SK-N-SH (cell line): ENCODE measurements at regions not wholly inside any gene's neighbourhood (a gene's known extent, or its start where the extent isn't known, plus 50 kb on each side); places are given as distances from the start of the nearest gene placed in this dataset.

Experiments
- CTCF ChIA-PET: fragments of 300-600, 350-600 bp; formaldehyde crosslinking; extraction: SDS; loops from one replicate; lab custom pipeline; 2021; lab: Yijun Ruan, JAX
- POLR2A ChIA-PET: fragments of 350-600 bp; sonication (Branson Sonifier 250); formaldehyde crosslinking; extraction: SDS; loops from one replicate; lab custom pipeline; 2020; ENCODE audit warnings: antibody characterized with exemption, inconsistent platforms; lab: Yijun Ruan, JAX
- DNase-seq: peaks from one replicate; pipeline ENCODE4 v3.0.0; 2012
- H2AFZ ChIP-seq: fragments of 200-600 bp; sonication (generic); 2 replicates; pipeline ENCODE4 v1.8.1; 2016; ENCODE audit warnings: antibody characterized with exemption, mild to moderate bottlenecking, low read depth
- H3F3A ChIP-seq: fragments of 200-600 bp; sonication (generic); replicated peaks from 2 replicates; pipeline ENCODE3; 2016; ENCODE audit warnings: antibody characterized with exemption, mild to moderate bottlenecking; ENCODE audit not compliant: insufficient read depth
- H3K27ac ChIP-seq, 2 experiments: fragments of 200-500 bp in 1 of 2; fragments of 200-600 bp in 1 of 2; sonication (Bioruptor generic) in 1 of 2; sonication (generic), shearing (Covaris generic) in 1 of 2; 2 replicates each; pipeline versions ENCODE4 v1.5.1 to v1.6.1; 2014 to 2016; ENCODE audit warnings: low read depth in 2 of 2, inconsistent platforms in 1 of 2, low read length in 1 of 2, mild to moderate bottlenecking in 1 of 2, mixed read lengths in 1 of 2
- H3K27me3 ChIP-seq: fragments of 200-600 bp; sonication (generic), shearing (Covaris generic); 2 replicates; pipeline ENCODE4 v1.6.1; 2016; ENCODE audit warnings: mixed run types; ENCODE audit not compliant: insufficient read depth
- H3K36me3 ChIP-seq, 2 experiments: fragments of 200-500 bp in 1 of 2; fragments of 200-600 bp in 1 of 2; sonication (Bioruptor generic) in 1 of 2; sonication (generic) in 1 of 2; replicated peaks in 1 of 2; 2 replicates each; pipeline versions ENCODE3 to v1.5.1; 2014 to 2016; ENCODE audit warnings: low read length in 1 of 2, mild to moderate bottlenecking in 1 of 2; ENCODE audit not compliant: insufficient read depth in 2 of 2, control insufficient read depth in 1 of 2
- H3K4me1 ChIP-seq, 2 experiments: fragments of 200-500 bp in 1 of 2; fragments of 200-600 bp in 1 of 2; sonication (Bioruptor generic) in 1 of 2; sonication (generic), shearing (Covaris generic) in 1 of 2; 2 replicates each; pipeline versions ENCODE4 v1.5.1 to v1.6.1; 2014 to 2016; ENCODE audit warnings: low read depth in 1 of 2, low read length in 1 of 2, mixed run types in 1 of 2; ENCODE audit not compliant: insufficient read depth in 2 of 2, control insufficient read depth in 1 of 2
- H3K4me2 ChIP-seq: fragments of 200-600 bp; sonication (generic), shearing (Covaris generic); 2 replicates; pipeline ENCODE4 v1.6.1; 2017; ENCODE audit warnings: mixed run types
- H3K4me3 ChIP-seq, 2 experiments: fragments of 200-500 bp in 1 of 2; fragments of 200-600 bp in 1 of 2; sonication (Bioruptor generic) in 1 of 2; sonication (generic), shearing (Covaris generic) in 1 of 2; 2 replicates each; pipeline versions ENCODE4 v1.5.1 to v1.8.1; 2014 to 2016; ENCODE audit warnings: low read depth in 2 of 2, inconsistent platforms in 1 of 2, low read length in 1 of 2, mild to moderate bottlenecking in 1 of 2, mixed read lengths in 1 of 2, moderate library complexity in 1 of 2
- H3K79me2 ChIP-seq: fragments of 200-600 bp; sonication (generic); 2 replicates; pipeline ENCODE4 v1.8.1; 2017; ENCODE audit warnings: mild to moderate bottlenecking; ENCODE audit not compliant: insufficient read depth
- H3K9ac ChIP-seq: fragments of 200-600 bp; sonication (generic); 2 replicates; pipeline ENCODE4 v1.6.1; 2017; ENCODE audit warnings: mixed run types
- H3K9me2 ChIP-seq: fragments of 200-600 bp; sonication (generic); 2 replicates; pipeline ENCODE4 v1.6.1; 2017; ENCODE audit warnings: mixed run types
- H3K9me3 ChIP-seq: fragments of 200-600 bp; sonication (generic); 2 replicates; pipeline ENCODE4 v1.6.1; 2017; ENCODE audit warnings: mixed run types, mild to moderate bottlenecking, moderate library complexity
- H4K20me1 ChIP-seq: fragments of 200-600 bp; sonication (generic); 2 replicates; pipeline ENCODE4 v1.6.1; 2017; ENCODE audit warnings: mild to moderate bottlenecking, mixed run types; ENCODE audit not compliant: insufficient read depth
- CHD2 ChIP-seq: fragments of 150-350 bp; IDR thresholded peaks from 2 replicates; pipeline ENCODE4 v1.6.1; 2018; ENCODE audit warnings: low read length; ENCODE audit not compliant: partially characterized antibody
- ELF1 ChIP-seq: IDR thresholded peaks from 2 replicates; pipeline ENCODE4 v1.4.0; 2012
- EP300 ChIP-seq, 2 experiments: IDR thresholded peaks; 2 replicates each; pipeline versions ENCODE4 v1.4.0 to v1.6.1; 2012; ENCODE audit warnings: borderline replicate concordance in 1 of 2, low read depth in 1 of 2, low read length in 1 of 2
- GABPA ChIP-seq: IDR thresholded peaks from 2 replicates; pipeline ENCODE4 v1.4.0; 2012; ENCODE audit warnings: low read depth, mild to moderate bottlenecking
- IRF3 ChIP-seq: fragments of 150-350 bp; IDR thresholded peaks from 2 replicates; pipeline ENCODE4 v1.6.1; 2016; ENCODE audit warnings: mild to moderate bottlenecking, low read depth, low read length
- JUND ChIP-seq: IDR thresholded peaks from 2 replicates; pipeline ENCODE4 v1.4.0; 2012
- MAX ChIP-seq: IDR thresholded peaks from 2 replicates; pipeline ENCODE4 v1.4.0; 2012; ENCODE audit warnings: low read depth
- PBX3 ChIP-seq: IDR thresholded peaks from 2 replicates; pipeline ENCODE4; 2012
- TAF1 ChIP-seq: IDR thresholded peaks from 2 replicates; pipeline ENCODE4 v1.6.1; 2012; ENCODE audit warnings: low read depth, mild to moderate bottlenecking, low read length, moderate library complexity, borderline replicate concordance
- USF1 ChIP-seq: IDR thresholded peaks from 2 replicates; pipeline ENCODE4 v1.4.0; 2012; ENCODE audit warnings: low read depth, borderline replicate concordance
- WGBS: methylation state at CpG from one replicate; pipeline ENCODE4 v1.1.6; 2017; ENCODE audit warnings: low lambda C conversion rate; 5-methylcytosine and 5-hydroxymethylcytosine counted together

- no peak for TF ChIP-seq PBX3
- TF ChIP-seq GABPA: no peak
- TF ChIP-seq USF1: no peak
- TF ChIP-seq MAX: no peak
- no peak for TF ChIP-seq TAF1
- TF ChIP-seq, all 33 proteins: peak for 0
Measured at GRCh38 chr21:27704567-27705166, 737.8 kb upstream of the ADAMTS5 start (continued).

- no peak for DNase-seq
- Histone ChIP-seq H3K9me3 (no peaks in the 10 kb centered on the region), H3K4me3 (no peak overlapping the region), H3K27ac (no peak overlapping the region), H3K36me3 (no peaks in the 10 kb centered on the region), H3K79me2 (no peaks in the 10 kb centered on the region), H2AFZ (no peak overlapping the region), H3K9me2 (no peaks in the 10 kb centered on the region), H3K9ac (no peak overlapping the region), H3K4me1 (peaks cover 0 to 2% of the 10 kb centered on the region in 2 experiments; a peak in 2 of 4 replicates), H4K20me1 (no peaks in the 10 kb centered on the region), H3K27me3 (no peaks in the 10 kb centered on the region), H3K4me2 (no peak overlapping the region), H3F3A (no peaks in the 10 kb centered on the region)
- ChIA-PET POLR2A (no interaction called here), CTCF (interaction anchor here (0.7 to 5.4 kb wide), 6 partner anchors 139 to 1041 kb away, joined by 3 to 22 read pairs (median 6); no protein-coding TSS in a partner anchor)
- WGBS: 53% methylated on average over 4 of the region's 4 CpGs
- TF ChIP-seq JUND: no peak
- TF ChIP-seq GABPA: no peak
- TF ChIP-seq CHD2: no peak
- TF ChIP-seq ELF1: no peak
- TF ChIP-seq IRF3: no peak
- no peak for TF ChIP-seq EP300 (IDR thresholded peaks at IDR 0.05; ENCODE audit: borderline replicate concordance in 1 of 2, low read depth in 1 of 2, low read length in 1 of 2)
Measured at GRCh38 chr21:27703791-27704190, 736.9 kb upstream of the ADAMTS5 start.
